CD8-positive, alpha-beta memory T cell (primary cell): ENCODE measurements at regions not wholly inside any gene's neighbourhood (a gene's known extent, or its start where the extent isn't known, plus 50 kb on each side); places are given as distances from the start of the nearest gene placed in this dataset.
"Not testable (repeated sequence)": the region's sequence is repeated elsewhere in the genome, so short reads cannot be mapped to it uniquely, and the experiment has no call there.

Experiments used
- CTCF ChIA-PET: fragments of 350-600 bp; sonication (Branson Sonifier 250); formaldehyde crosslinking; loops from one replicate; lab custom pipeline; 2021; ENCODE audit warnings: antibody characterized with exemption; lab: Charles Lee
- POLR2A ChIA-PET: fragments of 350-600 bp; sonication (Branson Sonifier 250); formaldehyde crosslinking; loops from one replicate; lab custom pipeline; 2021; ENCODE audit warnings: antibody characterized with exemption; lab: Charles Lee
- DNase-seq, 5 donors: peaks; one replicate each; pipeline versions ENCODE4 v3.0.0 to v3.0.0-alpha.2; 2020 to 2022; ENCODE audit warnings: mixed read lengths in 1 of 5
- H3K27ac ChIP-seq: one replicate; pipeline ENCODE4 v1.7.0; 2013; ENCODE audit warnings: low read depth, mild to moderate bottlenecking, low read length, moderate library complexity
- H3K27me3 ChIP-seq: 2 replicates; pipeline ENCODE4 v1.7.0; 2013; ENCODE audit warnings: low read length, mild to moderate bottlenecking; ENCODE audit not compliant: insufficient read depth, poor library complexity, severe bottlenecking
- H3K36me3 ChIP-seq: 2 replicates; pipeline ENCODE4 v1.7.0; 2013; ENCODE audit warnings: mild to moderate bottlenecking, low read length, moderate library complexity; ENCODE audit not compliant: insufficient read depth
- H3K4me1 ChIP-seq: 2 replicates; pipeline ENCODE4 v1.7.0; 2013; ENCODE audit warnings: mild to moderate bottlenecking, low read length, moderate library complexity; ENCODE audit not compliant: insufficient read depth
- H3K4me3 ChIP-seq: 2 replicates; pipeline ENCODE4 v1.7.0; 2013; ENCODE audit warnings: mild to moderate bottlenecking, low read length
- H3K9me3 ChIP-seq: 2 replicates; pipeline ENCODE4 v1.7.0; 2013; ENCODE audit warnings: mild to moderate bottlenecking, low read length
- H3K27ac Mint-ChIP-seq, 8 donors: one replicate each; pipeline ENCODE4 v1.8.0; 2020 to 2021; ENCODE audit warnings: mixed read lengths in 8 of 8, mild to moderate bottlenecking in 6 of 8, inconsistent platforms in 3 of 8, moderate library complexity in 3 of 8
- H3K27me3 Mint-ChIP-seq, 2 donors: one replicate each; pipeline ENCODE4 v1.8.0; 2020 to 2021; ENCODE audit warnings: mixed read lengths in 2 of 2, mild to moderate bottlenecking in 1 of 2, moderate library complexity in 1 of 2
- H3K36me3 Mint-ChIP-seq, 3 donors: one replicate each; pipeline ENCODE4 v1.8.0; 2020 to 2021; ENCODE audit warnings: mixed read lengths in 3 of 3, inconsistent platforms in 1 of 3, mild to moderate bottlenecking in 1 of 3
- H3K4me1 Mint-ChIP-seq, 3 donors: one replicate each; pipeline ENCODE4 v1.8.0; 2020 to 2021; ENCODE audit warnings: mixed read lengths in 3 of 3, inconsistent platforms in 1 of 3, mild to moderate bottlenecking in 1 of 3
- H3K4me3 Mint-ChIP-seq, 7 donors: one replicate each; pipeline ENCODE4 v1.8.0; 2020 to 2021; ENCODE audit warnings: mixed read lengths in 7 of 7, mild to moderate bottlenecking in 6 of 7, moderate library complexity in 4 of 7, inconsistent platforms in 2 of 7
- H3K9me3 Mint-ChIP-seq, 5 donors: one replicate each; pipeline ENCODE4 v1.8.0; 2020 to 2022; ENCODE audit warnings: mixed read lengths in 5 of 5, mild to moderate bottlenecking in 3 of 5, moderate library complexity in 2 of 5, inconsistent platforms in 1 of 5

DNA sequence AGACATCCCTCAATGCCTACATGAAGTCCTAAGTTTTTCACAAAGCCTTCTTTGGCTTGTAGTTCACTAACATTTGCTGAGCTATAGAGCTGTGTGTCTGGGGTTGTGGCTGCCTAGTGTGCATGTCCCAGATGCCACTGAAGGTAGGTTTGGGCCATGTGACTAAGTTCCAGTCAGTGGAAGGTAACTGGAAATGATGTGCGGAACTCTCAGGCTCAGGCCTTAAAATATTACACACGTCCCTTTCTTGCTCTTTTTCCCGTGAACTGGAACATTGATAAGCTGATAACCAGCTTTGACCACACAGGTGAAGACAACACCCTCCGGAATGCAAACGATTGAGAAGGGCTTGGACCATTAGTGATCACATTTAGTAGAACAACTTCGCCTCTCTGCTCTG, 358.1 kb downstream of the GATA3 start:
- Mint-ChIP-seq H3K27ac (peak overlapping the region in 2 of 8 donors; percentile 3 to 68), H3K36me3 (no peaks in the 10 kb centered on the region), H3K9me3 (no peaks in the 10 kb centered on the region), H3K27me3 (peaks cover 0 to 3% of the 10 kb centered on the region in 2 donors), H3K4me3 (no peak overlapping the region), H3K4me1 (peaks cover 28 to 38% (median 36%) of the 10 kb centered on the region in 3 donors)
- Histone ChIP-seq H3K27me3 (no peaks in the 10 kb centered on the region), H3K36me3 (no peaks in the 10 kb centered on the region), H3K9me3 (no peaks in the 10 kb centered on the region), H3K4me1 (peaks cover 26% of the 10 kb centered on the region), H3K27ac (no peak overlapping the region), H3K4me3 (no peak overlapping the region)
- no peak for DNase-seq
- ChIA-PET CTCF (interaction anchor here (1.5 kb wide), 1 partner anchor 10 kb away, joined by 5 read pairs; no protein-coding TSS in a partner anchor), POLR2A (no interaction called here)

DNA sequence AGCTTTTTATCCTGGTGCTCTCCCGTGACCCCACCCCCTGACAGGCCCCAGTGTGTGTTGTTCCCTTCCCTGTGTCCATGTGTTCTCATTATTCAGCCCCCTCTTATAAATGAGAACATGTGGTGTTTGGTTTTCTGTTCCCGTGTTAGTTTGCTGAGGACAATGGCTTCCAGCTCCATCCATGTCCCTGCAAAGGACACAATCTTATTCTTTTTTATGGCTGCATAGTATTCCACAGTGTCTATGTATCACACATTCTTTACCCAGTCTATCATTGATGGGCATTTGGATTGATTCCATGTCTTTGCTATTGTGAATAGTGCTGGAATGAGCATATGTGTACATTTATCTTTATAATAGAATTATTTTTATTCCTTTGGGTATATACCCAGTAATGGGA, 360.5 kb downstream of the GATA3 start:
- H3K4me3 Mint-ChIP-seq, DNase-seq, H3K9me3 ChIP-seq, H3K9me3 Mint-ChIP-seq, H3K36me3 ChIP-seq, H3K4me3 ChIP-seq, H3K27ac ChIP-seq, H3K36me3 Mint-ChIP-seq, H3K27me3 Mint-ChIP-seq, H3K27me3 ChIP-seq, POLR2A ChIA-PET: not testable (repeated sequence)
- H3K4me1 Mint-ChIP-seq: peaks cover 34 to 45% (median 42%) of the 10 kb centered on the region in 3 donors
- CTCF ChIA-PET: interaction anchor here (0.9 to 1.5 kb wide), 3 partner anchors 10 to 29 kb away, joined by 3 to 5 read pairs (median 5); no protein-coding TSS in a partner anchor
- peak overlapping the region in 7 of 8 donors; percentile 96 to 100 (median 100) for H3K27ac Mint-ChIP-seq
- H3K4me1 ChIP-seq: peaks cover 24% of the 10 kb centered on the region

DNA sequence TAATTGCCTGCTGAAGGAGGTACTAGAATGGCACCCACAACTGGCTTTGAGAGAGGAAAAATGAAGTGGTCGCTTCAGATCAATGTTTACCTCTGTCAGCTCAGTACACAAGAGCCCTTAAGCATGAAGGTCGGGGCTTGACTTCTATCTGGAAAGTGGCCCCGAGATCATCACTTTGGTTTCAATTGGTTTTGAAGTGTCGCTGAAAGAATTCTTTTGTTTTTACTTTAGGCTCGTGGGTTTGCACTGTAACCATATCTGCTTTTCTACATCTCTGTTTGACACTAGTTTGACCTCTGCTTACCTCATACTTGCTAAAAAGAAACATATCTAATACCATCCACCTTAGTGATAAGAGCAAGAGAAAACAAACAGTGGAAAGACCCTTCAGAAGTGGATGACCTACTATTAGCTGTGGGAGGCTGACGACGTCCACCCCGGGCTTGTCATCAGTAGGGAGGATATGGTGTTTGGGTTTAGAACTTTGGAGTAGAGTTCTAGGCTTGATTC, 361.8 kb downstream of the GATA3 start:
- Mint-ChIP-seq H3K27ac (peak overlapping the region; percentile 96 to 100 (median 100)), H3K36me3 (no peaks in the 10 kb centered on the region), H3K4me1 (peaks cover 34 to 45% (median 42%) of the 10 kb centered on the region in 3 donors), H3K4me3 (peak overlapping the region; percentile 35 to 76 (median 69)), H3K9me3 (no peaks in the 10 kb centered on the region), H3K27me3 (peaks cover 0 to 4% of the 10 kb centered on the region in 2 donors)
- Histone ChIP-seq H3K27ac (peak overlapping the region; percentile 88), H3K4me1 (peaks cover 24% of the 10 kb centered on the region), H3K4me3 (no peak overlapping the region), H3K27me3 (no peaks in the 10 kb centered on the region), H3K36me3 (no peaks in the 10 kb centered on the region), H3K9me3 (no peaks in the 10 kb centered on the region)
- DNase-seq: peak; percentile 19 to 85 (median 50)
- ChIA-PET POLR2A (interaction anchor here (0.6 to 1.9 kb wide), 5 partner anchors 14 to 355 kb away, joined by 3 to 7 read pairs (median 3); no protein-coding TSS in a partner anchor), CTCF (interaction anchor here (1.0 to 1.5 kb wide), 4 partner anchors 11 to 84 kb away, joined by 3 to 5 read pairs (median 3); no protein-coding TSS in a partner anchor)

DNA sequence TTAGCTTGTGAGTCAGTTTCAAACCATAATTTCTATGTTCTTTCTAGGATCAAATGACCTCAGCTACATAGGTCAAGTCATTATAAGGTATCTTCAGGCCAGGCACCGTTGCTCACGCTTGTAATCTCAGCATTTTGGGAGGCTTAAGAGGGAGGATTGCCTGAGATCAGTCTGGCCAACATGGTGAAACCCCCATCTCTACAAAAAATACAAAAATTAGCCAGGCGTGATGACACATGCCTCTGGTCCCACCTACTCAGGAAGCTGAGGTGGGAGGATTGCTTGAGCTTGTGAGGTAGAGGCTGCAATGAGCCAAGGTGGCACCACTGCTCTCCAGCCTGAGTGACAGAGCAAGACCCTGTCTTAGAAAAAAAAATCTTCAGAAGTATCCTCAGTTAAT, 362.3 kb downstream of the GATA3 start:
- Mint-ChIP-seq H3K27ac (peak overlapping the region; percentile 96 to 100 (median 100)), H3K27me3 (peaks cover 0 to 4% of the 10 kb centered on the region in 2 donors), H3K9me3 (no peaks in the 10 kb centered on the region), H3K36me3 (no peaks in the 10 kb centered on the region), H3K4me3 (peak overlapping the region; percentile 35 to 76 (median 69)), H3K4me1 (peaks cover 34 to 44% (median 42%) of the 10 kb centered on the region in 3 donors)
- Histone ChIP-seq H3K36me3 (no peaks in the 10 kb centered on the region), H3K9me3 (no peaks in the 10 kb centered on the region), H3K4me3 (no peak overlapping the region), H3K27ac (peak overlapping the region; percentile 88), H3K27me3 (no peaks in the 10 kb centered on the region), H3K4me1 (peaks cover 24% of the 10 kb centered on the region)
- POLR2A ChIA-PET: interaction anchor here (1.1 to 1.9 kb wide), 4 partner anchors 14 to 355 kb away, joined by 3 to 7 read pairs (median 4); no protein-coding TSS in a partner anchor
- CTCF ChIA-PET: interaction anchor here (1.0 to 1.5 kb wide), 3 partner anchors 21 to 84 kb away, joined by 3 read pairs; no protein-coding TSS in a partner anchor
- peak in 4 of 5 donors; percentile 37 to 78 (median 53) for DNase-seq

DNA sequence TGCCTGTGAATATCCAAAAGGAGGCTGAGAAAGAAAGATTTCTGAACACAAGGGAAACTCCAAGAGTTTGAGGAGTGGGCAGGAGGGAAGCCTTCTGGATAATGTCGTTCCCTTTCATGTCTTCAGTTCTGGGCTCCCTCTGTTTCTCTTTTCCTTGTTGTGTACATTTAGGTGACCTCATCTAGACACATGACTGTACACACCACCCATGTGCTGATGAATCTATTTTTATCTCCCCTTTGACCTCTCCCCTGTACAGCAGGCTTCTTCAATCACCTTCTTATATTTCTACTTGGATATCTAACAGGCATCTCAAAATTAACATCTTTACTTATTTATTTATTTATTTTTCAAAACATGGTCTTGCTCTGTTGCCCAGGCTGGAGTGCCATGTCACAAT, 363.1 kb downstream of the GATA3 start:
- Mint-ChIP-seq H3K27ac (peak overlapping the region; percentile 89 to 100 (median 100)), H3K36me3 (no peaks in the 10 kb centered on the region), H3K27me3 (peaks cover 0 to 4% of the 10 kb centered on the region in 2 donors), H3K4me3 (peak overlapping the region in 1 of 7 donors; percentile 6), H3K4me1 (peaks cover 34 to 42% (median 42%) of the 10 kb centered on the region in 3 donors), H3K9me3 (no peaks in the 10 kb centered on the region)
- Histone ChIP-seq H3K36me3 (no peaks in the 10 kb centered on the region), H3K9me3 (no peaks in the 10 kb centered on the region), H3K4me1 (peaks cover 24% of the 10 kb centered on the region), H3K4me3 (no peak overlapping the region), H3K27me3 (no peaks in the 10 kb centered on the region), H3K27ac (no peak overlapping the region)
- POLR2A ChIA-PET: interaction anchor here (1.9 kb wide), 1 partner anchor 15 kb away, joined by 7 read pairs; no protein-coding TSS in a partner anchor
- CTCF ChIA-PET: interaction anchor here (1.5 kb wide), 1 partner anchor 27 kb away, joined by 3 read pairs; no protein-coding TSS in a partner anchor
- DNase-seq: no peak

DNA sequence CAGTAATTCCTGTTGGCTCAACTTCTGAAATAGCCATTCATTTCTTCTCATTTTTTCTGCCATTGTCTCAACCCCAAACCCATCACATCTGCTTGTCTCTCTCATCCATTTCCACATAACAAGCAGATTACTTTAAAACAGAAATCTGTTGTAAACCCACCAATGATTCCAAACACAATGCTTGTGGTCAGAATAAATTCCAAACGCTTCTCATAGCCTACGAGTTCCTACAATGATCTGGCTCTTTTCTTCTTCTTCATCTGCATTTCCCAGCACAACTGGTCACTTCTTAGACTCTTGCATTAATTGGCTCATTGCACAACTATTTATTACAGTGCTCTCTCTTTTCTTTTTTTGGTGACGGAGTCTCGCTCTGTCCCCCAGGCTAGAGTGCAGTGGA, 364.1 kb downstream of the GATA3 start:
- Mint-ChIP-seq H3K27me3 (peaks cover 0 to 4% of the 10 kb centered on the region in 2 donors), H3K4me1 (peaks cover 34 to 42% (median 42%) of the 10 kb centered on the region in 3 donors), H3K4me3 (peak overlapping the region in 2 of 7 donors; percentile 2 to 55), H3K27ac (peak overlapping the region; percentile 55 to 100 (median 94)), H3K36me3 (no peaks in the 10 kb centered on the region), H3K9me3 (no peaks in the 10 kb centered on the region)
- no peak overlapping the region for H3K4me3 ChIP-seq
- CTCF ChIA-PET: no interaction called here
- no peaks in the 10 kb centered on the region for H3K36me3 ChIP-seq
- DNase-seq: no peak
- peaks cover 24% of the 10 kb centered on the region for H3K4me1 ChIP-seq
- H3K9me3 ChIP-seq: no peaks in the 10 kb centered on the region
- H3K27ac ChIP-seq: no peak overlapping the region
- POLR2A ChIA-PET: no interaction called here
- H3K27me3 ChIP-seq: no peaks in the 10 kb centered on the region

DNA sequence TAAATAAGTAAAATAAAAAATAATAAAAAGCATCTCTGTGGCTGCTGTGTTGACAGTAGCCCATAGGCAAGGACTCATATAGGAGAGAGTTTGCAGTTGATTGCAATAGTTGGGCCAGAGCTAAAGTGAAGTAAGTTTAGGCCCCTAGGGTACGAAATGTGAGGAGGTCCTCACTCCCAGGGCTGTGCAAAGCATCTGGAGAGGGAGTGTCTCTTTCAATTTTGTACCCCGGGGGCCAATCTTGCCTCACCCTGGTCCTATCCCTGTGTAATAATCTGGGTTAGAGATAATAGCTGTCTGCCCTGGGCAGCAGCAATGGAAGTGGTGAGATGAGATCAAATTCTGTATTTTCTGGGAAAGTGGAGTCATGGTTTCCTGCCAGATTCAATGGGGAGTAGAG, 365.7 kb downstream of the GATA3 start:
- no peak for DNase-seq
- Histone ChIP-seq H3K36me3 (no peaks in the 10 kb centered on the region), H3K4me3 (no peak overlapping the region), H3K27me3 (no peaks in the 10 kb centered on the region), H3K4me1 (peaks cover 34% of the 10 kb centered on the region), H3K9me3 (no peaks in the 10 kb centered on the region), H3K27ac (no peak overlapping the region)
- ChIA-PET CTCF (no interaction called here), POLR2A (no interaction called here)
- Mint-ChIP-seq H3K4me3 (no peak overlapping the region), H3K9me3 (no peaks in the 10 kb centered on the region), H3K27ac (peak overlapping the region in 4 of 8 donors; percentile 2 to 90 (median 44)), H3K4me1 (peaks cover 43 to 46% (median 45%) of the 10 kb centered on the region in 3 donors), H3K36me3 (no peaks in the 10 kb centered on the region), H3K27me3 (peaks cover 0 to 1% of the 10 kb centered on the region in 2 donors)

DNA sequence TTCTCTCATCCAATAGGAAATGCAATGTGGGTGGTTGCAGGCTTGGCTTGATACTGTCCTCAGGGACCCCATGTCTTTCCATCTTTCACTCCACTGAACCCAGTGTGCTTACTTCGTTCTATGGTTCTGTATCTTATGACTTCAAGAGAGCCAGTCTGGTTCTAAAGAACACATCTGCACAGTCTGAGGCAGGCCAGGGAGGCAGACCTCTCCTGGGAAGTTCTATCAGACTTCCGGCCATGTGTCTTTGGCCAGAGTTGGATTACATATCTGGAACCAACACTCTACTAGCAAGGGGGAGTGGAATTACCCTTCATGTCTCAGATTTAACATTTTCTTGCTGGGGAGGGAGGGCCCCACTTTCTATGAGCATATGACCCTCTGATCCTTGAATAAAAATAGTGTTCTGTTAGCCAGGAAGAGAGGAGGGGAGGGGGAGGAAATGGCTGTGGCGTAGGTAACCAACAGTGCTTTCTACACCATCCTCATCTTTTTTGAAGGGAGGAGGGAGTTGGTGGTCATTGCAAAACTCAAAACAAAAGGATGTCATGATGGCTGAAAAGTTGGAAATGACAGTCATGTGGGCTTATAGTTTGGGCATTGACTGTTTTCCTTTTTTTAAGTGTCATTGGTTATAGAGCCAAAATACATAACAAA, 370.2 kb downstream of the GATA3 start:
- no peak overlapping the region for H3K27ac ChIP-seq
- no peaks in the 10 kb centered on the region for H3K9me3 ChIP-seq
- no peak overlapping the region for H3K4me3 ChIP-seq
- no peaks in the 10 kb centered on the region for H3K36me3 Mint-ChIP-seq
- H3K4me1 ChIP-seq: peaks cover 12% of the 10 kb centered on the region
- H3K9me3 Mint-ChIP-seq: no peaks in the 10 kb centered on the region
- H3K27me3 Mint-ChIP-seq: no peaks in the 10 kb centered on the region
- DNase-seq: peak in 1 of 5 donors; percentile 48
- H3K36me3 ChIP-seq: no peaks in the 10 kb centered on the region
- ChIA-PET CTCF (no interaction called here), POLR2A (no interaction called here)
- no peaks in the 10 kb centered on the region for H3K27me3 ChIP-seq
- peak overlapping the region; percentile 11 to 93 (median 62) for H3K27ac Mint-ChIP-seq
- H3K4me1 Mint-ChIP-seq: peaks cover 14 to 18% (median 17%) of the 10 kb centered on the region in 3 donors
- peak overlapping the region in 4 of 7 donors; percentile 18 to 48 (median 22) for H3K4me3 Mint-ChIP-seq
